ENCODE measurements at regions not wholly inside any gene's neighbourhood (a gene's known extent, or its start where the extent isn't known, plus 50 kb on each side); places are given as distances from the start of the nearest gene placed in this dataset.

DNA sequence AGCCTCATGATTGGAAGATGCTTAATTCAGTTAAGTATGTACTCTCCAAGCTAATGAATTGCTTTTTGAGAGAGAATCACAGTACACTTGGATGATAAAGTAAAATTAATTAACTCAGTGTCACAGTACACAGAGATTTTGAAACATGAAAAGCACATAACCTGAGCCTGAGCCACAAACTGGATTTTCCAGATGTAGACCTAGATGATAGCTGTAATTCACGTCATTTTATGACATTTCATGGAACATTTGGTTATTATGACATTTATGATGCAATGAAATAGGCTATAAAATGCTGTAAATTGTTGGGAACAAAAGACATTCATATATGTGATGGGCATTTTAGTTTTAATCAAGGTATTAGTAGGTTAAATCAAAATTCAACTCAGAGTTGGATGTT, 983.7 kb downstream of the STPG2 start:
- no peak for DNase-seq (ENCODE audit: extremely low read depth, insufficient read length)
- no peaks in the 10 kb centered on the region for H3K27me3 ChIP-seq (replicated peaks; ENCODE audit: control insufficient read depth, insufficient read depth, low read length)
- H3K36me3 ChIP-seq (ENCODE audit: control insufficient read depth, insufficient read depth, low read length), result no peaks in the 10 kb centered on the region
- no peak overlapping the region for H3K4me3 ChIP-seq (replicated peaks; ENCODE audit: low read depth, low read length)
- TF ChIP-seq, protein P1, sequence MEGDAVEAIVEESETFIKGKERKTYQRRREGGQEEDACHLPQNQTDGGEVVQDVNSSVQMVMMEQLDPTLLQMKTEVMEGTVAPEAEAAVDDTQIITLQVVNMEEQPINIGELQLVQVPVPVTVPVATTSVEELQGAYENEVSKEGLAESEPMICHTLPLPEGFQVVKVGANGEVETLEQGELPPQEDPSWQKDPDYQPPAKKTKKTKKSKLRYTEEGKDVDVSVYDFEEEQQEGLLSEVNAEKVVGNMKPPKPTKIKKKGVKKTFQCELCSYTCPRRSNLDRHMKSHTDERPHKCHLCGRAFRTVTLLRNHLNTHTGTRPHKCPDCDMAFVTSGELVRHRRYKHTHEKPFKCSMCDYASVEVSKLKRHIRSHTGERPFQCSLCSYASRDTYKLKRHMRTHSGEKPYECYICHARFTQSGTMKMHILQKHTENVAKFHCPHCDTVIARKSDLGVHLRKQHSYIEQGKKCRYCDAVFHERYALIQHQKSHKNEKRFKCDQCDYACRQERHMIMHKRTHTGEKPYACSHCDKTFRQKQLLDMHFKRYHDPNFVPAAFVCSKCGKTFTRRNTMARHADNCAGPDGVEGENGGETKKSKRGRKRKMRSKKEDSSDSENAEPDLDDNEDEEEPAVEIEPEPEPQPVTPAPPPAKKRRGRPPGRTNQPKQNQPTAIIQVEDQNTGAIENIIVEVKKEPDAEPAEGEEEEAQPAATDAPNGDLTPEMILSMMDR (IDR thresholded peaks at IDR 0.05; ENCODE audit: insufficient read depth, low read length, poor library complexity, severe bottlenecking), result no peak

DNA sequence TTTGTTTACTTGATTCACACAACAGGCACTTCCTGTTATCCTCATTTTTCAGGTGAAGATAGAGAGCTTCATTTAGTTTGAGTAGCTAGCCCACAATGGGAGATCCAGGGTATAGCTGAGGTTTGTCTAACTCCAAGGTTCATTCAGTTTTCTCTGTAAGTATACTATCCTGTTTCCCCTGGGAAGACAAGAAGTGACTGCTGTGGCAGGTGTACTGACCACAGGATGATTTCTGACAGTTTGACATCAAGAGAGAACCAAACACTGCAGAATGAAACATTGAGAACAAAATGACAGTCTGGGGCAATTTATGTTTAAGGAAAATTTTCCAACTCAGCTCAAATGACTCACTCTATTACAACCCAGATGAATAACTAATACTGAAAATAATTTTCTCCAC, 958.0 kb downstream of the STPG2 start:
- no peaks in the 10 kb centered on the region for H3K27me3 ChIP-seq (replicated peaks; ENCODE audit: control insufficient read depth, insufficient read depth, low read length)

DNA sequence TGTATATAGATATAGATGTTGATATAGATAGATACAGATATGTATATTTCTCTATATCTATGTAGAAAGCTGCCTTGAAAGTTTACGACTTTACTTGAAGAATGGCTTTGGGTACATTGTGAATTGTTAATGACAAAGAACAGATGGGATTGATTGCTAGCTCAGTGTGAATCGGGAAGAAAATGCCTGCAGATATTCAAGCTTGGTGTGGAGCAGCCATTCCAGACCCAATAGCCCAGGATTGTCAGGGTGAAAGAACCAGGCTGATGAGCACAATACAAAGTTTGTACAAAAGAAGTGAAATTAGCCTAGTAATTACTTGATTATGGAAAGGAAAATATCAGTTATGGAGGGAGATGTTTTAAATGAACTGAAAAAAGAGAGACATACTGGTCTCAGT, 946.2 kb downstream of the STPG2 start:
- Histone ChIP-seq H3K36me3 (ENCODE audit: control insufficient read depth, insufficient read depth, low read length) (no peaks in the 10 kb centered on the region), H3K27me3 (replicated peaks; ENCODE audit: control insufficient read depth, insufficient read depth, low read length) (no peaks in the 10 kb centered on the region), H3K4me3 (replicated peaks; ENCODE audit: low read depth, low read length) (no peak overlapping the region)
- DNase-seq (ENCODE audit: extremely low read depth, insufficient read length), result no peak
- TF ChIP-seq, protein P1 (IDR thresholded peaks at IDR 0.05; ENCODE audit: insufficient read depth, low read length, poor library complexity, severe bottlenecking), result no peak

More for the DNA sequence above, 958.0 kb downstream of the STPG2 start:
- H3K4me3 ChIP-seq (replicated peaks; ENCODE audit: low read depth, low read length), result no peak overlapping the region
- DNase-seq (ENCODE audit: extremely low read depth, insufficient read length), result no peak
- TF ChIP-seq, protein P1 (IDR thresholded peaks at IDR 0.05; ENCODE audit: insufficient read depth, low read length, poor library complexity, severe bottlenecking), result no peak
- no peaks in the 10 kb centered on the region for H3K36me3 ChIP-seq (ENCODE audit: control insufficient read depth, insufficient read depth, low read length)

DNA sequence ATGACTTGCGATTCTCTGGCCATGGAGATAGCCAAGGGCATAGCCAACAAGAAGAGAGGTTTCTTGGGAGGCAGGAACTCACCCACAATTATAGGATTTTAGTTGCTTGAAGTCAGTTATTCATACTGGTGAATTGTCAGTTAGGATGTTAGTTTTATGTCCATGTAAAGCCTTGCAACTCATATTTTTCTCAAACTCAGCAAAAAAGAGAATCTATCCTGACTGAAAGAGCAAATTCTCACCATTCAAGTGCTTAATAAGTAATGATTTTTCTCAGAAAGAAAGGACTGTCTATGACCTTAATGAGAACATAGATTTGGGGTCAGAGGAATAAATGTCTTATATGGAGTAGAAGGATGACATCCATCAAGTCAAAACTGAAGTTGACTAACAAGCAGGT, 934.5 kb downstream of the STPG2 start:
- Histone ChIP-seq H3K36me3 (ENCODE audit: control insufficient read depth, insufficient read depth, low read length) (no peaks in the 10 kb centered on the region), H3K4me3 (replicated peaks; ENCODE audit: low read depth, low read length) (no peak overlapping the region), H3K27me3 (replicated peaks; ENCODE audit: control insufficient read depth, insufficient read depth, low read length) (no peaks in the 10 kb centered on the region)
- DNase-seq (ENCODE audit: extremely low read depth, insufficient read length), result no peak
- TF ChIP-seq, protein P1 (IDR thresholded peaks at IDR 0.05; ENCODE audit: insufficient read depth, low read length, poor library complexity, severe bottlenecking), result no peak

DNA sequence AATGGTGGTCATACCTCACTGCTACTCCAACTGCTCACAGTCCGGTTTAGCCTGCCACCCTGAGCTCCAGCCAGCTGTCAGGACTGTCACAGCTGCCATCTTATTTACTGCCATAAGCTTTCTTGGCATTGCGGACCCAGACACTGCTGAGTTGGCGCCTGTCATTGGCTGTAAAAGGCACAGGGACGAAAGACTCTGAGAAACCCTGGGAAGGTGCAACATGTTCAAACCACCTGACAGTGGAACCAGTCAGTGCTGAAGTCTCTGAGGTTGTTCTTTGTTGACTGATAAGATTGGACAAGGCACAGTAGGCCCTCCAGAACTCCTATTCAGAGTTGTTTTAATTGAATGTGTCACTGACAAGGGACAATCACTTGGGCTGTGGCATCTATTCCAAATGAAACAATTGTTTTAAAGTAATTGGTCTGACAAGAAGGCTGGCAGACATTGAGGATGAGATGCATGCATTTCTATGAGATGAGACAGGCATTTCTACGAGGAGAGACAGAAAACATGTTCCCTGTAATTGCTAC, 927.8 kb downstream of the STPG2 start:
- no peak overlapping the region for H3K4me3 ChIP-seq (replicated peaks; ENCODE audit: low read depth, low read length)
- H3K27me3 ChIP-seq (replicated peaks; ENCODE audit: control insufficient read depth, insufficient read depth, low read length), result no peaks in the 10 kb centered on the region
- TF ChIP-seq, protein P1 (IDR thresholded peaks at IDR 0.05; ENCODE audit: insufficient read depth, low read length, poor library complexity, severe bottlenecking), result no peak
- H3K36me3 ChIP-seq (ENCODE audit: control insufficient read depth, insufficient read depth, low read length), result no peaks in the 10 kb centered on the region
- no peak for DNase-seq (ENCODE audit: extremely low read depth, insufficient read length)

DNA sequence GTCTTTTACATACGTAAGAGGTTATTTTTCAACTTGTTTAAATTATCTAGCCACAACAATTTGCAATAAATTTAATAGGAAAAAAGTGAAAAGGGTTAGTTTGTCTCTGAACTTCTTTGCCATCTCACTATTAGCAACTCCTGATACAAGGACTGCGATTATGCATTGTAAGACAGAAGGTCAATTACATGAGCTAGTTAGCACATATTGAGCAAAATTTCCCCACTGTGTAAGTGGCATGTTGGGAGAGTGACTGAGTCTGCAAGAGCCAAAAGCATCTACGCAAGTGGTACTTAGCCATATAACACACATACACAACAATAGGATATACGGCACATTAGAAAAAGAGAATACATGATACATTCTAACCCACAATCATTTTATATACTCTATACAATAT, 927.2 kb downstream of the STPG2 start:
- DNase-seq (ENCODE audit: extremely low read depth, insufficient read length), result no peak
- Histone ChIP-seq H3K4me3 (replicated peaks; ENCODE audit: low read depth, low read length) (no peak overlapping the region), H3K36me3 (ENCODE audit: control insufficient read depth, insufficient read depth, low read length) (no peaks in the 10 kb centered on the region), H3K27me3 (replicated peaks; ENCODE audit: control insufficient read depth, insufficient read depth, low read length) (no peaks in the 10 kb centered on the region)
- TF ChIP-seq, protein P1 (IDR thresholded peaks at IDR 0.05; ENCODE audit: insufficient read depth, low read length, poor library complexity, severe bottlenecking), result no peak

Data from GM06990 (cell line).